OCI-LY1 (cell line): ENCODE measurements at regions not wholly inside any gene's neighbourhood (a gene's known extent, or its start where the extent isn't known, plus 50 kb on each side); places are given as distances from the start of the nearest gene placed in this dataset.
"Not testable (repeated sequence)": the region's sequence is repeated elsewhere in the genome, so short reads cannot be mapped to it uniquely, and the experiment has no call there.

ENCODE experiments used
- H2AFZ ChIP-seq: fragments of 200-600 bp; sonication (generic), shearing (Covaris generic); 2 replicates; pipeline ENCODE4 v1.6.0; 2014; ENCODE audit warnings: antibody characterized with exemption, mild to moderate bottlenecking, low read length
- H3F3A ChIP-seq: fragments of 200-600 bp; sonication (generic), shearing (Covaris generic); 2 replicates; pipeline ENCODE4 v1.6.0; 2014; ENCODE audit warnings: mild to moderate bottlenecking, antibody characterized with exemption, low read length, moderate library complexity; ENCODE audit not compliant: insufficient read depth
- H3K27ac ChIP-seq: fragments of 200-600 bp; sonication (generic); 2 replicates; pipeline ENCODE4 v1.5.1; 2014; ENCODE audit warnings: low read length, mixed run types, mild to moderate bottlenecking, low read depth; ENCODE audit not compliant: poor library complexity, severe bottlenecking
- H3K27me3 ChIP-seq: fragments of 200-600 bp; sonication (generic); 2 replicates; pipeline ENCODE4 v1.6.0; 2014; ENCODE audit warnings: antibody characterized with exemption, mild to moderate bottlenecking, low read length, moderate library complexity; ENCODE audit not compliant: insufficient read depth
- H3K36me3 ChIP-seq: fragments of 200-600 bp; sonication (generic); 2 replicates; pipeline ENCODE4 v1.6.1; 2014; ENCODE audit warnings: mild to moderate bottlenecking, antibody characterized with exemption, low read length, moderate library complexity, mixed read lengths; ENCODE audit not compliant: insufficient read depth
- H3K4me1 ChIP-seq: fragments of 200-600 bp; sonication (generic); 2 replicates; pipeline ENCODE4 v1.5.1; 2014; ENCODE audit warnings: mild to moderate bottlenecking, low read length, moderate library complexity; ENCODE audit not compliant: insufficient read depth, severe bottlenecking
- H3K4me2 ChIP-seq: fragments of 200-600 bp; sonication (generic), shearing (Covaris generic); 2 replicates; pipeline ENCODE4 v1.6.1; 2014; ENCODE audit warnings: low read length
- H3K4me3 ChIP-seq: fragments of 200-600 bp; sonication (generic); 2 replicates; pipeline ENCODE4 v1.5.1; 2014; ENCODE audit warnings: low read length, low read depth, mild to moderate bottlenecking, mixed read lengths; ENCODE audit not compliant: poor library complexity, severe bottlenecking
- H3K79me2 ChIP-seq: fragments of 200-600 bp; shearing (Covaris generic); 2 replicates; pipeline ENCODE4 v1.6.1; 2016; ENCODE audit warnings: mixed run types, low read length, mixed read lengths; ENCODE audit not compliant: insufficient read depth
- H3K9ac ChIP-seq: fragments of 200-600 bp; sonication (generic), shearing (Covaris generic); 2 replicates; pipeline ENCODE4 v1.6.1; 2014; ENCODE audit warnings: mild to moderate bottlenecking, low read length, mixed read lengths
- H3K9me2 ChIP-seq: fragments of 200-600 bp; sonication (generic), shearing (Covaris generic); 2 replicates; pipeline ENCODE4 v1.6.1; 2014; ENCODE audit warnings: low read depth, mild to moderate bottlenecking, low read length, mixed read lengths
- H3K9me3 ChIP-seq: fragments of 200-600 bp; shearing (Covaris generic); 2 replicates; pipeline ENCODE4 v1.6.1; 2014; ENCODE audit warnings: low read length, mixed read lengths
- H4K20me1 ChIP-seq: fragments of 200-600 bp; sonication (generic), shearing (Covaris generic); 2 replicates; pipeline ENCODE4 v1.6.0; 2016; ENCODE audit warnings: mild to moderate bottlenecking, low read length; ENCODE audit not compliant: insufficient read depth
- EZH2 ChIP-seq: fragments of 200-600 bp; sonication (generic), shearing (Covaris generic); IDR thresholded peaks from 2 replicates; pipeline ENCODE4 v1.8.0; 2017; ENCODE audit warnings: borderline replicate concordance, mixed run types, mild to moderate bottlenecking, antibody characterized with exemption, low read length, moderate library complexity, mixed read lengths
- TF ChIP-seq, protein P1 (sequence below): fragments of 200-600 bp; sonication (generic), shearing (Covaris generic); IDR thresholded peaks from 2 replicates; pipeline ENCODE4 v1.5.1; 2017; ENCODE audit warnings: mild to moderate bottlenecking, antibody characterized with exemption, low read length, moderate library complexity, mixed read lengths

GRCh38 chr1:61028136-61028535 is 54.2 kb upstream of the NFIA start:
- H3K36me3 ChIP-seq: no peaks in the 10 kb centered on the region

DNA sequence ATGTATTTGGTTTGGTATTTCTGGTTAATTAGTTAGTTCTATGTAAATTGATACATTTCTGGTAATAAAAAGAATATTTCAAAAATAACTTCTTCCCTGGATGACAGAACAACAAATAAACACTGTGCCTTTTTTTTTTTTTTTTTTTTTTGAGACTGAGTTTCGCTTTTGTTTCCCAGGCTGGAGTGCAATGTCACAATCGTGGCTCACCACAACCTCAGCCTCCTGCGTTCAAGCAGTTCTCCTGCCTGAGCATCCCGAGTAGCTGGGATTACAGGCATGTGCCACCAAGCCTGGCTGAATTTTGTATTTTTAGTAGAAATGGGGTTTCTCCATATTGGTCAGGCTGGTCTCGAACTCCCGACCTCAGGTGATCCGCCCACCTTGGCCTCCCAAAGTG is 64.3 kb upstream of the NFIA start:
- not testable (repeated sequence) for H3K4me2 ChIP-seq, H3K9me2 ChIP-seq, H3F3A ChIP-seq, H3K9me3 ChIP-seq, H2AFZ ChIP-seq, H3K27ac ChIP-seq, H3K27me3 ChIP-seq, H3K79me2 ChIP-seq, H3K4me1 ChIP-seq, H3K9ac ChIP-seq, H3K36me3 ChIP-seq, H3K4me3 ChIP-seq, H4K20me1 ChIP-seq

More at GRCh38 chr1:61028136-61028535, 54.2 kb upstream of the NFIA start:
- Histone ChIP-seq H4K20me1 (no peaks in the 10 kb centered on the region), H3K4me3 (no peak overlapping the region), H3K27ac (no peak overlapping the region), H3F3A (no peaks in the 10 kb centered on the region), H3K27me3 (no peaks in the 10 kb centered on the region), H3K9me2 (no peaks in the 10 kb centered on the region), H3K9me3 (no peaks in the 10 kb centered on the region), H3K79me2 (no peaks in the 10 kb centered on the region), H3K4me1 (no peaks in the 10 kb centered on the region), H3K9ac (no peak overlapping the region), H3K4me2 (no peak overlapping the region), H2AFZ (no peak overlapping the region)
- TF ChIP-seq, protein P1, sequence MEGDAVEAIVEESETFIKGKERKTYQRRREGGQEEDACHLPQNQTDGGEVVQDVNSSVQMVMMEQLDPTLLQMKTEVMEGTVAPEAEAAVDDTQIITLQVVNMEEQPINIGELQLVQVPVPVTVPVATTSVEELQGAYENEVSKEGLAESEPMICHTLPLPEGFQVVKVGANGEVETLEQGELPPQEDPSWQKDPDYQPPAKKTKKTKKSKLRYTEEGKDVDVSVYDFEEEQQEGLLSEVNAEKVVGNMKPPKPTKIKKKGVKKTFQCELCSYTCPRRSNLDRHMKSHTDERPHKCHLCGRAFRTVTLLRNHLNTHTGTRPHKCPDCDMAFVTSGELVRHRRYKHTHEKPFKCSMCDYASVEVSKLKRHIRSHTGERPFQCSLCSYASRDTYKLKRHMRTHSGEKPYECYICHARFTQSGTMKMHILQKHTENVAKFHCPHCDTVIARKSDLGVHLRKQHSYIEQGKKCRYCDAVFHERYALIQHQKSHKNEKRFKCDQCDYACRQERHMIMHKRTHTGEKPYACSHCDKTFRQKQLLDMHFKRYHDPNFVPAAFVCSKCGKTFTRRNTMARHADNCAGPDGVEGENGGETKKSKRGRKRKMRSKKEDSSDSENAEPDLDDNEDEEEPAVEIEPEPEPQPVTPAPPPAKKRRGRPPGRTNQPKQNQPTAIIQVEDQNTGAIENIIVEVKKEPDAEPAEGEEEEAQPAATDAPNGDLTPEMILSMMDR: no peak
- TF ChIP-seq EZH2: no peak

GRCh38 chr1:61017651-61018050 is 64.7 kb upstream of the NFIA start:
- H3K9me2 ChIP-seq: no peaks in the 10 kb centered on the region
- no peak overlapping the region for H3K4me3 ChIP-seq
- H3K79me2 ChIP-seq: no peaks in the 10 kb centered on the region
- no peaks in the 10 kb centered on the region for H3K36me3 ChIP-seq
- TF ChIP-seq, protein P1: no peak
- TF ChIP-seq EZH2: no peak
- no peak overlapping the region for H3K9ac ChIP-seq
- H3K27ac ChIP-seq: no peak overlapping the region
- H3K9me3 ChIP-seq: no peaks in the 10 kb centered on the region
- no peak overlapping the region for H3K4me2 ChIP-seq
- no peaks in the 10 kb centered on the region for H3F3A ChIP-seq
- no peaks in the 10 kb centered on the region for H3K27me3 ChIP-seq
- no peak overlapping the region for H2AFZ ChIP-seq
- H3K4me1 ChIP-seq: no peaks in the 10 kb centered on the region
- H4K20me1 ChIP-seq: no peaks in the 10 kb centered on the region

DNA sequence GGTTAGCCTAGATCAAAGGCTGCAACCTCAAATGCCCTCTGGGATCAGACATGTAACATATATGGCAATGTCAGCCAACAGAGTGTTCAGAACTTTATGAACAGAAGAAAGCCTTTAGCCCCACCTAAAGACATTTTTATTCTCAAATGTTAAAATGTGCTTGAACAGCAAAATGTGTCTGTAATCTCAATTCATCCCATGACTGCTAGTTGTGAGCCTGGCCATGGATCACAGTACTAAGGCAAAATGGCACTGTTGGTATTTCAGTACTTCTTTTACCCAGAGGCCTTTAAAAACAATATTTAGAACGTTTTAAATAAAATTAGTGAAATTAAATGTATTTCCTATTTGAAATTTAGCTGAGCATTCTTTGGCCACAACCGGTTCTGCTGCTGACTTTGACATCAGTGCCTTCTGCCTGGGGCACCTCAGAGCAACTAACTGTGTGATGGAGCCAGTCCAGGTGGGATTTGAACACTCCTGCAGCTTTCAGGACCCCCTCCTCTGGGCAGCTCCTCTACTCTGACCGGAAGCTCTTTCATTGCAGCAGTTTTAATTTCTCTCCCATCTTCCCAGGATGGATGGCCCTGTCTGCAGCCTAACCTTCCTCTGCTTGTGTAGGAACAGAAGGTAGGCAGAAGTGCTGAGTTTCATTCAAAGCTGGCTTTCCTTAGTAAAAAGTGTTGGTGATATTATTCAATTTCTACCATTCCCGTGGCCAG is 68.3 kb upstream of the NFIA start:
- no peak overlapping the region for H3K4me2 ChIP-seq
- H3K4me1 ChIP-seq: no peaks in the 10 kb centered on the region
- no peaks in the 10 kb centered on the region for H3F3A ChIP-seq
- no peak overlapping the region for H3K27ac ChIP-seq
- H3K9me3 ChIP-seq: no peaks in the 10 kb centered on the region
- no peaks in the 10 kb centered on the region for H3K27me3 ChIP-seq
- no peaks in the 10 kb centered on the region for H3K9me2 ChIP-seq
- no peak for TF ChIP-seq EZH2
- TF ChIP-seq, protein P1: no peak
- no peak overlapping the region for H3K9ac ChIP-seq
- H3K79me2 ChIP-seq: no peaks in the 10 kb centered on the region
- H3K36me3 ChIP-seq: no peaks in the 10 kb centered on the region
- no peaks in the 10 kb centered on the region for H4K20me1 ChIP-seq
- no peak overlapping the region for H2AFZ ChIP-seq
- H3K4me3 ChIP-seq: no peak overlapping the region
